Transverse colon (tissue), 4 donors: ENCODE measurements at regions not wholly inside any gene's neighbourhood (a gene's known extent, or its start where the extent isn't known, plus 50 kb on each side); places are given as distances from the start of the nearest gene placed in this dataset.

Experiments
- DNase-seq: peaks from one replicate; pipeline ENCODE4 v3.0.0-alpha.2; 2019
- H3K27ac ChIP-seq, 4 donors: fragments of 200-600 bp; sonication (generic); 2 replicates each; pipeline ENCODE4 v1.5.1; 2016 to 2018; ENCODE audit warnings: inconsistent platforms in 4 of 4
- H3K27me3 ChIP-seq: fragments of 200-600 bp; sonication (generic); 2 replicates; pipeline ENCODE4 v1.5.1; 2017; ENCODE audit warnings: inconsistent platforms
- H3K36me3 ChIP-seq, 4 donors: fragments of 200-600 bp; sonication (generic); 2 replicates each; pipeline ENCODE4 v1.5.1; 2017 to 2019; ENCODE audit warnings: inconsistent platforms in 4 of 4
- H3K4me1 ChIP-seq, 4 donors: fragments of 200-600 bp; sonication (generic); 2 replicates each; pipeline ENCODE4 v1.5.1; 2017 to 2020; ENCODE audit warnings: inconsistent platforms in 4 of 4
- H3K4me3 ChIP-seq, 4 donors: fragments of 200-600 bp; sonication (generic); 1 replicate in 1 of 4; 2 replicates in 3 of 4; pipeline versions ENCODE4 v1.5.1 to v1.6.1; 2017 to 2019; ENCODE audit warnings: inconsistent platforms in 4 of 4
- H3K9me3 ChIP-seq, 2 donors: fragments of 200-600 bp; sonication (generic); 2 replicates each; pipeline ENCODE4 v1.5.1; 2017 to 2019; ENCODE audit warnings: inconsistent platforms in 2 of 2
- CTCF ChIP-seq, 5 experiments: fragments of 200-600 bp in 3 of 5; fragments of 450-650 bp in 2 of 5; sonication (generic) in 3 of 5; IDR thresholded peaks; 1 replicate in 2 of 5; 2 replicates in 3 of 5; pipeline ENCODE4 v1.5.1; 2016 to 2017; ENCODE audit warnings: antibody characterized with exemption in 5 of 5, inconsistent platforms in 3 of 5, mild to moderate bottlenecking in 2 of 5, moderate library complexity in 1 of 5
- EP300 ChIP-seq: sonication (generic); formaldehyde crosslinking; IDR thresholded peaks from one replicate; pipeline ENCODE4 v1.6.1; 2017; ENCODE audit warnings: antibody characterized with exemption, low read depth
- POLR2A ChIP-seq: fragments of 450-650 bp; IDR thresholded peaks from one replicate; pipeline ENCODE4 v1.6.1; 2016; ENCODE audit warnings: antibody characterized with exemption, mild to moderate bottlenecking, moderate library complexity
- POLR2AphosphoS5 ChIP-seq, 3 donors: sonication (generic); formaldehyde crosslinking; IDR thresholded peaks; one replicate each; pipeline ENCODE4 v1.6.1; 2016; ENCODE audit warnings: antibody characterized with exemption in 3 of 3
- WGBS, 2 donors: methylation state at CpG; one replicate each; pipeline ENCODE4 v1.1.5; 2018; ENCODE audit warnings: low coverage in 1 of 2; 5-methylcytosine and 5-hydroxymethylcytosine counted together
- in situ Hi-C, 4 donors: fragments of 200-750 bp; cut with MboI; loops; one replicate each; pipeline versions ENCODE4 v1.15.0 to v1.15.1; 2017; ENCODE audit warnings: low sequenced_read_pairs in 3 of 4, low pct_ligation_motif_present in 1 of 4, low pct_unique_long_range_greater_than_20kb in 1 of 4
- intact Hi-C: fragments of 100-400 bp; cut with DNase I; formaldehyde crosslinking; loops from one replicate; pipeline ENCODE4 v1.15.1; 2023; ENCODE audit warnings: low total_unique reads

GRCh38 chr12:45575417-45575816 lies 154.1 kb upstream of the ARID2 start:
- Histone ChIP-seq H3K36me3 (no peaks in the 10 kb centered on the region), H3K9me3 (no peaks in the 10 kb centered on the region), H3K4me3 (no peak overlapping the region), H3K27me3 (no peaks in the 10 kb centered on the region), H3K27ac (no peak overlapping the region), H3K4me1 (peaks cover 0 to 11% (median 0%) of the 10 kb centered on the region in 4 donors)
- intact Hi-C loops, result no loop called here
- TF ChIP-seq POLR2A (no peak), CTCF (IDR thresholded peaks at IDR 0.05) (no peak), POLR2AphosphoS5 (IDR thresholded peaks at IDR 0.05) (no peak), EP300 (no peak)
- in situ Hi-C loops, result no loop called here
- no peak for DNase-seq

- in situ Hi-C loops (no loop called here), intact Hi-C loops (no loop called here)
- WGBS, 2 donors, result 61 to 78% methylated on average over 6 to 7 of the region's 7 CpGs
- DNase-seq, result no peak
- Histone ChIP-seq H3K36me3 (no peaks in the 10 kb centered on the region), H3K9me3 (no peaks in the 10 kb centered on the region), H3K4me1 (peaks cover 0 to 11% (median 0%) of the 10 kb centered on the region in 4 donors), H3K27ac (no peak overlapping the region), H3K27me3 (no peaks in the 10 kb centered on the region), H3K4me3 (no peak overlapping the region)
- TF ChIP-seq POLR2A, result no peak
- no peak for TF ChIP-seq EP300
- TF ChIP-seq POLR2AphosphoS5 (IDR thresholded peaks at IDR 0.05), result no peak
- no peak for TF ChIP-seq CTCF (IDR thresholded peaks at IDR 0.05)
Measured at GRCh38 chr12:45575823-45576475, 153.6 kb upstream of the ARID2 start.

GRCh38 chr12:45577844-45578399 lies 151.6 kb upstream of the ARID2 start:
- Histone ChIP-seq H3K4me1 (peaks cover 0 to 6% (median 2%) of the 10 kb centered on the region in 4 donors), H3K36me3 (no peaks in the 10 kb centered on the region), H3K27ac (no peak overlapping the region), H3K27me3 (no peaks in the 10 kb centered on the region), H3K9me3 (no peaks in the 10 kb centered on the region), H3K4me3 (no peak overlapping the region)
- intact Hi-C loops, result no loop called here
- no peak for DNase-seq
- 96% methylated on average over 2 to 3 of the region's 3 CpGs for WGBS, 2 donors
- no peak for TF ChIP-seq POLR2A
- TF ChIP-seq EP300, result no peak
- in situ Hi-C loops, result no loop called here

GRCh38 chr12:45580356-45580969 lies 149.0 kb upstream of the ARID2 start:
- no peaks in the 10 kb centered on the region for H3K9me3 ChIP-seq
- H3K36me3 ChIP-seq, result no peaks in the 10 kb centered on the region
- DNase-seq, result no peak
- WGBS, 2 donors, result 77 to 80% methylated on average over 1 to 2 of the region's 2 CpGs
- H3K27ac ChIP-seq, result no peak overlapping the region
- peaks cover 0 to 10% (median 0%) of the 10 kb centered on the region in 4 donors for H3K4me1 ChIP-seq
- H3K4me3 ChIP-seq, result no peak overlapping the region
- no peaks in the 10 kb centered on the region for H3K27me3 ChIP-seq
- TF ChIP-seq EP300, result no peak
- TF ChIP-seq POLR2AphosphoS5 (IDR thresholded peaks at IDR 0.05), result no peak
- no peak for TF ChIP-seq CTCF (IDR thresholded peaks at IDR 0.05)
- TF ChIP-seq POLR2A, result no peak
- in situ Hi-C loops (no loop called here), intact Hi-C loops (no loop called here)
